SH-SY5Y (cell line): ENCODE measurements at regions not wholly inside any gene's neighbourhood (a gene's known extent, or its start where the extent isn't known, plus 50 kb on each side); places are given as distances from the start of the nearest gene placed in this dataset.

Experiments used
- GATA2 ChIP-seq: IDR thresholded peaks from 2 replicates; pipeline ENCODE4 v1.6.1; 2011; ENCODE audit warnings: mild to moderate bottlenecking, low read depth, low read length
- GATA3 ChIP-seq: IDR thresholded peaks from 2 replicates; pipeline ENCODE4 v1.6.1; 2011; ENCODE audit warnings: low read depth, mild to moderate bottlenecking, low read length, moderate library complexity

GRCh38 chr2:217512259-217512658 is 490.5 kb downstream of the TNS1 start:
- TF ChIP-seq GATA2 (no peak), GATA3 (no peak)
